ENCODE measurements at regions not wholly inside any gene's neighbourhood (a gene's known extent, or its start where the extent isn't known, plus 50 kb on each side); places are given as distances from the start of the nearest gene placed in this dataset.

DNA sequence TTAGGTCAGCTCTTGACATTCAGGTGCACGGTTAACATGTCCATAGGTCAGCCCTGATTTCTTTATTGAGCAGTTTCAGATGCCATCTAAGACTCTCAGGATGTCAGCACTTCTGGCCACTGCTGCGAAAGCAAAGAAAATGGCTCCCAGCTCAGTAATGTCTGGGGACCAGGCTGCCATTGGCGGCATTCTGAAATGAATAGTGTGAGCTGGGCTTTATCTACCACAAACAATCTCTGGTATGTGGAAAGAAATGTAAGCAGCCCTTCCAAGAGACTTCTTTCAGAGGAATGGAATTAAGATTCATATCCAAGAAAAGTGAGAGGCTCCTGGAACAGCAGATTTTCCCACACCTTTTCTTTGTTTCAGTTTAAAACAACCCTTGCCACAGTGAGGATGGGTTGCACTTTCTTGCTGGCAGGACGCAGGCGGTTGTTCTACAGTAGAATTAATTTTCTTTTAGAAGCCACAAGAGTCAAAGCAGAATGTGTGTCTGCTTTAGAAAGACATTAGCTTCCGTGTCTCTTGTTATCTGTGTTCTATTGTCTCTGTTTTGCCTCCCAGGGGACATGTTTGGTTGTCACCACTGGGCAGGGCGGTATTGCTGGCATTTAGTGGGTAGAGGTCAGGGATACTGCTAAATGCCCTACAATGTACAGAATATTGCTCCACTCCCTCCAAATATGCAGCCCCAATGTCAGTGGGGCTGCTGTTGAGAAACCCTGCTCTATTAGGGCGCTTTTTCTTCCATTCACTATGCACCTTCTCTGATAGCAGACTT is 149.9 kb upstream of the ANKH start:
- Histone ChIP-seq H3K4me1 (ENCODE audit: control insufficient read depth in 1 of 2, insufficient read depth in 2 of 2, low read length in 2 of 2) (peaks cover 7 to 24% of the 10 kb centered on the region in 2 experiments), H3K27ac (ENCODE audit: low read depth, low read length) (peak overlapping the region; percentile 99), H3K4ac (ENCODE audit: low read depth, low read length) (peak overlapping the region; percentile 88), H3K27me3 (ENCODE audit: insufficient read depth, low read length) (no peaks in the 10 kb centered on the region), H3K9ac (ENCODE audit: low read length) (peak overlapping the region; percentile 54), H3K4me2 (ENCODE audit: low read length) (peak overlapping the region; percentile 42), H2BK12ac (ENCODE audit: low read length) (peak overlapping the region; percentile 90), H3K79me1 (ENCODE audit: low read length) (peaks cover 49% of the 10 kb centered on the region), H4K8ac (ENCODE audit: low read depth, low read length) (peak overlapping the region; percentile 72), H3K4me3 (ENCODE audit: low read depth, low read length) (no peak overlapping the region), H2BK5ac (ENCODE audit: low read depth, low read length, poor library complexity) (peak overlapping the region; percentile 98), H3K18ac (ENCODE audit: low read length) (peak overlapping the region; percentile 88), H2AK5ac (ENCODE audit: low read length) (peak overlapping the region; percentile 93), H3K23ac (ENCODE audit: low read length) (no peak overlapping the region), H2AFZ (ENCODE audit: insufficient read depth, low read length, poor library complexity) (peak overlapping the region; percentile 48), H4K12ac (ENCODE audit: low read depth, low read length) (peak overlapping the region; percentile 26), H2BK120ac (ENCODE audit: insufficient read depth, low read length, poor library complexity) (peak overlapping the region; percentile 97), H3K79me2 (ENCODE audit: control insufficient read depth, insufficient read depth, low read length, poor library complexity) (no peaks in the 10 kb centered on the region), H3K14ac (ENCODE audit: low read length) (peak overlapping the region; percentile 85), H3K36me3 (ENCODE audit: control insufficient read depth in 1 of 2, insufficient read depth in 2 of 2, low read length in 2 of 2) (no peaks in the 10 kb centered on the region), H3K9me3 (ENCODE audit: insufficient read depth, low read depth, low read length) (peaks cover 2% of the 10 kb centered on the region), H4K91ac (ENCODE audit: low read depth, low read length) (peak overlapping the region; percentile 97)
- WGBS (ENCODE audit: extremely low coverage, insufficient coverage, insufficient read length): no CpG with 5 or more reads among the region's 8 CpGs
- DNase-seq: peak; percentile 90 to 95

DNA sequence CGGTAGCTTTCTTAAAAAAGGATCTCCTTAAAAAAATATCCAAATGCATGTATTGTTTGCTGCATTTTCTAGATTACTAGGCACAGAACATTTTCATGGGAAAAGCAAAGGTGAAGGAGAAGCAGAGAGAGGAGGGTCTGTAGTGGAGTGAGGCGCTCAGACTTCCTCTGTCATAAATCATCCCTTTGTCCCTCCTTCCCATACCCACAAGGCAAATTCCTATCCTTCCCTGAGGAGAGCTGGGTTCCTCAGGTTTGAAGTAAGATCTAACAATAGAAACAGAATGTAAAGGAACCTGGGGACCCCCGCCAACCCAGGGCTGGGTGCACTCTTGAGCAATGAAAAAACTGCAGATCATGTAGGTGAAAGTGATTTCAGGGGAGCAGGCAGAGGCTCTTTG is 149.2 kb upstream of the ANKH start:
- Histone ChIP-seq H3K27ac (ENCODE audit: low read depth, low read length) (peak overlapping the region; percentile 99), H2AK5ac (ENCODE audit: low read length) (no peak overlapping the region), H3K27me3 (ENCODE audit: insufficient read depth, low read length) (no peaks in the 10 kb centered on the region), H3K9ac (ENCODE audit: low read length) (no peak overlapping the region), H3K4ac (ENCODE audit: low read depth, low read length) (peak overlapping the region; percentile 37), H4K12ac (ENCODE audit: low read depth, low read length) (no peak overlapping the region), H3K9me3 (ENCODE audit: insufficient read depth, low read depth, low read length) (peaks cover 2% of the 10 kb centered on the region), H2BK5ac (ENCODE audit: low read depth, low read length, poor library complexity) (peak overlapping the region; percentile 97), H3K4me3 (ENCODE audit: low read depth, low read length) (no peak overlapping the region), H2BK12ac (ENCODE audit: low read length) (peak overlapping the region; percentile 78), H3K79me1 (ENCODE audit: low read length) (peaks cover 49% of the 10 kb centered on the region), H3K14ac (ENCODE audit: low read length) (peak overlapping the region; percentile 80), H4K91ac (ENCODE audit: low read depth, low read length) (peak overlapping the region; percentile 91), H2BK120ac (ENCODE audit: insufficient read depth, low read length, poor library complexity) (peak overlapping the region; percentile 97), H3K23ac (ENCODE audit: low read length) (no peak overlapping the region), H3K79me2 (ENCODE audit: control insufficient read depth, insufficient read depth, low read length, poor library complexity) (no peaks in the 10 kb centered on the region), H4K8ac (ENCODE audit: low read depth, low read length) (peak overlapping the region; percentile 72), H3K4me2 (ENCODE audit: low read length) (peak overlapping the region; percentile 20), H3K18ac (ENCODE audit: low read length) (no peak overlapping the region), H3K36me3 (ENCODE audit: control insufficient read depth in 1 of 2, insufficient read depth in 2 of 2, low read length in 2 of 2) (no peaks in the 10 kb centered on the region), H3K4me1 (ENCODE audit: control insufficient read depth in 1 of 2, insufficient read depth in 2 of 2, low read length in 2 of 2) (peaks cover 7 to 26% of the 10 kb centered on the region in 2 experiments), H2AFZ (ENCODE audit: insufficient read depth, low read length, poor library complexity) (no peak overlapping the region)
- peak in 1 of 2 donors; percentile 66 for DNase-seq
- WGBS (ENCODE audit: extremely low coverage, insufficient coverage, insufficient read length): no CpG with 5 or more reads among the region's 3 CpGs

DNA sequence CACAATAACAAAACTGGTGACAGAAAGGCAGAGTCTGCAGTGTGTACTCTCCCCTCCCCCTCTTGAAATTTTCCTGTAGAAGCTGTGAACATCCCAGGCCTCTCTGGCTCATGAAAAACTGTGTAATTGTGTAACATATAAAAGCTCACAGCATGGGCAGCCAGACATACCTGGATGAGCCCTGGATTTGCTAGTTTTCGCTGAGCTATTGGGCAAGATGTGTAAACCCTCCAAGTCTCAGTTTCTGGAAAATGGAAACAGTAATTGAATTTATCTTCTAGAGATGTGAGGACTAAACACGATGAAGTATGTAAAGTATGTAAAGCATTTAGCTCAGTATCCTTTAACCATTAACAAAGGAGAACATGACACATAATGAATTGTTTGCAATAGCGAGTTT is 143.2 kb upstream of the ANKH start:
- H2AK5ac ChIP-seq (ENCODE audit: low read length): no peak overlapping the region
- H3K18ac ChIP-seq (ENCODE audit: low read length): no peak overlapping the region
- H2BK5ac ChIP-seq (ENCODE audit: low read depth, low read length, poor library complexity): peak overlapping the region; percentile 86

GRCh38 chr5:15013654-15014463 is 142.3 kb upstream of the ANKH start:
- Histone ChIP-seq H3K36me3 (ENCODE audit: control insufficient read depth in 1 of 2, insufficient read depth in 2 of 2, low read length in 2 of 2) (no peaks in the 10 kb centered on the region), H2AFZ (ENCODE audit: insufficient read depth, low read length, poor library complexity) (no peak overlapping the region), H4K8ac (ENCODE audit: low read depth, low read length) (no peak overlapping the region), H3K79me2 (ENCODE audit: control insufficient read depth, insufficient read depth, low read length, poor library complexity) (peaks cover 1% of the 10 kb centered on the region), H3K79me1 (ENCODE audit: low read length) (peaks cover 21% of the 10 kb centered on the region), H3K14ac (ENCODE audit: low read length) (peak overlapping the region; percentile 20), H2BK5ac (ENCODE audit: low read depth, low read length, poor library complexity) (peak overlapping the region; percentile 63), H4K91ac (ENCODE audit: low read depth, low read length) (peak overlapping the region; percentile 72), H3K4me2 (ENCODE audit: low read length) (no peak overlapping the region), H3K4ac (ENCODE audit: low read depth, low read length) (peak overlapping the region; percentile 2), H3K9ac (ENCODE audit: low read length) (no peak overlapping the region), H2BK120ac (ENCODE audit: insufficient read depth, low read length, poor library complexity) (peak overlapping the region; percentile 76), H3K9me3 (ENCODE audit: insufficient read depth, low read depth, low read length) (peaks cover 2% of the 10 kb centered on the region), H3K23ac (ENCODE audit: low read length) (no peak overlapping the region), H3K18ac (ENCODE audit: low read length) (no peak overlapping the region), H2BK12ac (ENCODE audit: low read length) (peak overlapping the region; percentile 86), H3K4me3 (ENCODE audit: low read depth, low read length) (no peak overlapping the region), H3K27ac (ENCODE audit: low read depth, low read length) (peak overlapping the region; percentile 75), H4K12ac (ENCODE audit: low read depth, low read length) (no peak overlapping the region), H3K27me3 (ENCODE audit: insufficient read depth, low read length) (no peaks in the 10 kb centered on the region), H3K4me1 (ENCODE audit: control insufficient read depth in 1 of 2, insufficient read depth in 2 of 2, low read length in 2 of 2) (peaks cover 4 to 12% of the 10 kb centered on the region in 2 experiments), H2AK5ac (ENCODE audit: low read length) (no peak overlapping the region)
- no CpG with 5 or more reads among the region's 3 CpGs for whole genome bisulfite sequencing (ENCODE audit: extremely low coverage, insufficient coverage, insufficient read length)
- peak in 1 of 2 donors; percentile 90 for DNase-seq

More for the DNA sequence above, 143.2 kb upstream of the ANKH start:
- no peaks in the 10 kb centered on the region for H3K79me2 ChIP-seq (ENCODE audit: control insufficient read depth, insufficient read depth, low read length, poor library complexity)
- H3K4me1 ChIP-seq (ENCODE audit: control insufficient read depth in 1 of 2, insufficient read depth in 2 of 2, low read length in 2 of 2): peaks cover 2 to 10% of the 10 kb centered on the region in 2 experiments
- H3K27me3 ChIP-seq (ENCODE audit: insufficient read depth, low read length): no peaks in the 10 kb centered on the region
- no peak overlapping the region for H4K12ac ChIP-seq (ENCODE audit: low read depth, low read length)
- peak overlapping the region; percentile 29 for H4K8ac ChIP-seq (ENCODE audit: low read depth, low read length)
- peak overlapping the region; percentile 60 for H3K14ac ChIP-seq (ENCODE audit: low read length)
- no peaks in the 10 kb centered on the region for H3K36me3 ChIP-seq (ENCODE audit: control insufficient read depth in 1 of 2, insufficient read depth in 2 of 2, low read length in 2 of 2)
- no peak overlapping the region for H3K4me3 ChIP-seq (ENCODE audit: low read depth, low read length)
- H2AFZ ChIP-seq (ENCODE audit: insufficient read depth, low read length, poor library complexity): no peak overlapping the region
- WGBS (ENCODE audit: extremely low coverage, insufficient coverage, insufficient read length): no CpG with 5 or more reads among the region's 3 CpGs
- peaks cover 24% of the 10 kb centered on the region for H3K79me1 ChIP-seq (ENCODE audit: low read length)
- peak overlapping the region; percentile 73 for H2BK12ac ChIP-seq (ENCODE audit: low read length)
- H2BK120ac ChIP-seq (ENCODE audit: insufficient read depth, low read length, poor library complexity): peak overlapping the region; percentile 76
- no peak overlapping the region for H3K23ac ChIP-seq (ENCODE audit: low read length)
- no peak overlapping the region for H3K4ac ChIP-seq (ENCODE audit: low read depth, low read length)
- peak overlapping the region; percentile 72 for H3K27ac ChIP-seq (ENCODE audit: low read depth, low read length)
- DNase-seq: peak in 1 of 2 donors; percentile 22
- H4K91ac ChIP-seq (ENCODE audit: low read depth, low read length): peak overlapping the region; percentile 81
- H3K4me2 ChIP-seq (ENCODE audit: low read length): no peak overlapping the region
- peaks cover 2% of the 10 kb centered on the region for H3K9me3 ChIP-seq (ENCODE audit: insufficient read depth, low read depth, low read length)
- no peak overlapping the region for H3K9ac ChIP-seq (ENCODE audit: low read length)
